SK-N-SH treated with all-trans-retinoic acid at 6 μM for 48 hours (cell line): ENCODE measurements at regions not wholly inside any gene's neighbourhood (a gene's known extent, or its start where the extent isn't known, plus 50 kb on each side); places are given as distances from the start of the nearest gene placed in this dataset.

Experiments used
- ATAC-seq: fragments of 200-7000 bp; cut with Tn5 transposase; 3 replicates; pipeline ENCODE4 v1.9.1; 2020; ENCODE audit warnings: mild to moderate bottlenecking, moderate library complexity
- ARNTL ChIP-seq: fragments of 450-650 bp; formaldehyde crosslinking; IDR thresholded peaks from 2 replicates; pipeline ENCODE4 v1.5.0; 2020; ENCODE audit warnings: low read depth, mild to moderate bottlenecking, moderate library complexity, borderline replicate concordance
- CREB5 ChIP-seq: fragments of 250-450 bp; sonication (Bioruptor Pico); IDR thresholded peaks from 2 replicates; pipeline ENCODE4 v1.5.1; 2020; ENCODE audit warnings: low read depth, mild to moderate bottlenecking, moderate library complexity
- CSDC2 ChIP-seq: fragments of 250-450 bp; sonication (Bioruptor Pico); IDR thresholded peaks from 2 replicates; pipeline ENCODE4 v1.5.0; 2020; ENCODE audit warnings: mild to moderate bottlenecking, moderate library complexity
- CSRNP3 ChIP-seq: fragments of 250-450 bp; sonication (Bioruptor Pico); IDR thresholded peaks from 2 replicates; pipeline ENCODE4 v1.5.1; 2021; ENCODE audit warnings: mild to moderate bottlenecking, moderate library complexity
- ESRRG ChIP-seq: fragments of 250-450 bp; sonication (Bioruptor Pico); IDR thresholded peaks from 2 replicates; pipeline ENCODE4 v1.6.1; 2021; ENCODE audit warnings: mild to moderate bottlenecking
- GLIS3 ChIP-seq: fragments of 250-450 bp; sonication (Bioruptor Pico); IDR thresholded peaks from 2 replicates; pipeline ENCODE4 v1.5.0; 2020; ENCODE audit warnings: mild to moderate bottlenecking, moderate library complexity
- OSR1 ChIP-seq: fragments of 250-450 bp; sonication (Bioruptor Pico); IDR thresholded peaks from 2 replicates; pipeline ENCODE4 v1.8.0; 2022; ENCODE audit warnings: moderate library complexity, mild to moderate bottlenecking, inconsistent platforms
- POU6F1 ChIP-seq: fragments of 250-450 bp; sonication (Bioruptor Pico); IDR thresholded peaks from 2 replicates; pipeline ENCODE4 v1.8.0; 2021; ENCODE audit warnings: low read depth, mild to moderate bottlenecking, moderate library complexity, borderline replicate concordance
- RARB ChIP-seq: fragments of 250-450 bp; sonication (Bioruptor Pico); IDR thresholded peaks from 2 replicates; pipeline ENCODE4 v1.8.0; 2021; ENCODE audit warnings: mild to moderate bottlenecking, moderate library complexity
- SNAI2 ChIP-seq: fragments of 250-450 bp; sonication (Bioruptor Pico); IDR thresholded peaks from 2 replicates; pipeline ENCODE4 v1.5.0; 2020; ENCODE audit warnings: mild to moderate bottlenecking, moderate library complexity
- TCF4 ChIP-seq: fragments of 250-450 bp; sonication (Bioruptor Pico); IDR thresholded peaks from 2 replicates; pipeline ENCODE4 v1.8.0; 2021; ENCODE audit warnings: mild to moderate bottlenecking, moderate library complexity, borderline replicate concordance
- TOX ChIP-seq: fragments of 250-450 bp; sonication (Bioruptor Pico); IDR thresholded peaks from 2 replicates; pipeline ENCODE4 v1.8.0; 2021; ENCODE audit warnings: mild to moderate bottlenecking, moderate library complexity, borderline replicate concordance
- TSHZ2 ChIP-seq: fragments of 250-450 bp; sonication (Bioruptor Pico); IDR thresholded peaks from 2 replicates; pipeline ENCODE4 v1.5.0; 2020; ENCODE audit warnings: mild to moderate bottlenecking, moderate library complexity
- ZC3H10 ChIP-seq: fragments of 250-450 bp; sonication (Bioruptor Pico); IDR thresholded peaks from 2 replicates; pipeline ENCODE4 v1.5.1; 2021; ENCODE audit warnings: mild to moderate bottlenecking, moderate library complexity
- ZFP3 ChIP-seq: fragments of 250-450 bp; sonication (Bioruptor Pico); IDR thresholded peaks from 2 replicates; pipeline ENCODE4 v1.5.0; 2020; ENCODE audit warnings: mild to moderate bottlenecking, moderate library complexity
- ZFP30 ChIP-seq: fragments of 450-650 bp; formaldehyde crosslinking; IDR thresholded peaks from 2 replicates; pipeline ENCODE4 v1.5.0; 2022; ENCODE audit warnings: mild to moderate bottlenecking, moderate library complexity
- ZNF565 ChIP-seq: fragments of 450-650 bp; formaldehyde crosslinking; conservative IDR thresholded peaks from 2 replicates; pipeline ENCODE4 v1.5.0; 2020; ENCODE audit warnings: low read depth, mild to moderate bottlenecking, moderate library complexity
- ZNF70 ChIP-seq: fragments of 450-650 bp; formaldehyde crosslinking; IDR thresholded peaks from 2 replicates; pipeline ENCODE4 v1.5.0; 2020; ENCODE audit warnings: mild to moderate bottlenecking, moderate library complexity
- ZNF8 ChIP-seq: fragments of 450-650 bp; formaldehyde crosslinking; IDR thresholded peaks from 2 replicates; pipeline ENCODE4 v1.5.0; 2020; ENCODE audit warnings: mild to moderate bottlenecking, moderate library complexity

GRCh38 chr12:43104494-43104893 lies 447.5 kb downstream of the ADAMTS20 start (continued):
- no peak for TF ChIP-seq POU6F1 (CRISPR knock-in tag)
- TF ChIP-seq ARNTL, result no peak

- ATAC-seq, result no peak
Observed at GRCh38 chr12:43103866-43104265, 448.1 kb downstream of the ADAMTS20 start.

More at GRCh38 chr12:43103866-43104265, 448.1 kb downstream of the ADAMTS20 start:
- no peak for TF ChIP-seq ZFP30
- TF ChIP-seq POU6F1 (CRISPR knock-in tag), result no peak
- TF ChIP-seq ZC3H10 (CRISPR knock-in tag), result no peak
- TF ChIP-seq TOX (CRISPR knock-in tag), result no peak
- TF ChIP-seq TSHZ2 (CRISPR knock-in tag), result no peak
- TF ChIP-seq ESRRG (CRISPR knock-in tag), result no peak
- no peak for TF ChIP-seq RARB (CRISPR knock-in tag)
- no peak for TF ChIP-seq OSR1 (CRISPR knock-in tag)
- TF ChIP-seq CSDC2 (CRISPR knock-in tag), result no peak
- TF ChIP-seq ZNF8 (CRISPR knock-in tag), result no peak
- no peak for TF ChIP-seq ZNF70 (CRISPR knock-in tag)
- no peak for TF ChIP-seq TCF4 (CRISPR knock-in tag)
- TF ChIP-seq GLIS3 (CRISPR knock-in tag), result no peak
- no peak for TF ChIP-seq CSRNP3
- TF ChIP-seq CREB5 (CRISPR knock-in tag), result no peak
- TF ChIP-seq ARNTL, result no peak
- TF ChIP-seq SNAI2, result no peak
- no peak for TF ChIP-seq ZFP3
- no peak for TF ChIP-seq ZNF565
